HG03457 (cell line): ENCODE measurements at regions not wholly inside any gene's neighbourhood (a gene's known extent, or its start where the extent isn't known, plus 50 kb on each side); places are given as distances from the start of the nearest gene placed in this dataset.
"Not testable (repeated sequence)": the region's sequence is repeated elsewhere in the genome, so short reads cannot be mapped to it uniquely, and the experiment has no call there.

Experiments
- ATAC-seq: cut with Tn5 transposase; IDR thresholded peaks from one replicate; pipeline ENCODE4 v1.9.1; 2021; ENCODE audit warnings: moderate number of reproducible peaks; ENCODE audit not compliant: unreplicated experiment

- ATAC-seq: no peak
Observed at GRCh38 chr10:60479305-60480020, 89.8 kb upstream of the ANK3 start.

- no peak for ATAC-seq
Observed at GRCh38 chr10:60476451-60476850, 86.8 kb upstream of the ANK3 start.

GRCh38 chr10:60473557-60473956 lies 83.9 kb upstream of the ANK3 start:
- no peak for ATAC-seq

- ATAC-seq: no peak
Observed at GRCh38 chr10:60470091-60470490, 80.4 kb upstream of the ANK3 start.

- not testable (repeated sequence) for ATAC-seq
Observed at GRCh38 chr10:60469147-60469546, 79.5 kb upstream of the ANK3 start.

- ATAC-seq: no peak
Observed at GRCh38 chr10:60467202-60467546, 77.5 kb upstream of the ANK3 start.

GRCh38 chr10:60466267-60467201 lies 76.9 kb upstream of the ANK3 start:
- ATAC-seq: no peak

- no peak for ATAC-seq
Observed at GRCh38 chr10:60465801-60466200, 76.1 kb upstream of the ANK3 start.

- no peak for ATAC-seq
Observed at GRCh38 chr10:60464659-60465058, 75.0 kb upstream of the ANK3 start.

- no peak for ATAC-seq
Observed at GRCh38 chr10:60463746-60464145, 74.1 kb upstream of the ANK3 start.

GRCh38 chr10:60461688-60462087 lies 72.0 kb upstream of the ANK3 start:
- ATAC-seq: no peak

- ATAC-seq: no peak
Observed at GRCh38 chr10:60459701-60460457, 70.2 kb upstream of the ANK3 start.

- no peak for ATAC-seq
Observed at GRCh38 chr10:60456053-60456452, 66.4 kb upstream of the ANK3 start.

- ATAC-seq: no peak
Observed at GRCh38 chr10:60454336-60454735, 64.7 kb upstream of the ANK3 start.

GRCh38 chr10:60453036-60453435 lies 63.4 kb upstream of the ANK3 start:
- no peak for ATAC-seq

GRCh38 chr10:60450291-60450690 lies 60.6 kb upstream of the ANK3 start:
- ATAC-seq: no peak

- ATAC-seq: no peak
Observed at GRCh38 chr10:60448246-60448645, 58.6 kb upstream of the ANK3 start.

GRCh38 chr10:60446851-60447250 lies 57.2 kb upstream of the ANK3 start:
- no peak for ATAC-seq

GRCh38 chr10:60446070-60446833 lies 56.6 kb upstream of the ANK3 start:
- ATAC-seq: no peak

GRCh38 chr10:60444494-60445064 lies 54.9 kb upstream of the ANK3 start:
- ATAC-seq: no peak
